DND-41 (cell line): ENCODE measurements at regions not wholly inside any gene's neighbourhood (a gene's known extent, or its start where the extent isn't known, plus 50 kb on each side); places are given as distances from the start of the nearest gene placed in this dataset.
"Not testable (repeated sequence)": the region's sequence is repeated elsewhere in the genome, so short reads cannot be mapped to it uniquely, and the experiment has no call there.

ENCODE experiments used
- ATAC-seq: fragments of 200-7000 bp; cut with Tn5 transposase; 3 replicates; pipeline ENCODE4 v1.9.1; 2021; ENCODE audit warnings: low read depth; ENCODE audit not compliant: insufficient read depth
- DNase-seq: peaks from one replicate; pipeline ENCODE4 v3.0.0-alpha.2; 2020
- H2AFZ ChIP-seq: 2 replicates; pipeline ENCODE4 v1.6.0; 2012; ENCODE audit warnings: low read depth, low read length
- H3K27ac ChIP-seq: 2 replicates; pipeline ENCODE4 v1.5.1; 2012; ENCODE audit warnings: low read length, inconsistent platforms
- H3K27me3 ChIP-seq: fragments of 200-600 bp; sonication (generic); 2 replicates; pipeline ENCODE4 v1.6.0; 2012; ENCODE audit warnings: low read length, mild to moderate bottlenecking, inconsistent platforms; ENCODE audit not compliant: insufficient read depth, poor library complexity
- H3K36me3 ChIP-seq: 2 replicates; pipeline ENCODE4 v1.5.1; 2012; ENCODE audit warnings: low read length, inconsistent platforms; ENCODE audit not compliant: insufficient read depth
- H3K4me1 ChIP-seq: 2 replicates; pipeline ENCODE4 v1.5.1; 2012; ENCODE audit warnings: mild to moderate bottlenecking, low read length; ENCODE audit not compliant: insufficient read depth
- H3K4me2 ChIP-seq: 2 replicates; pipeline ENCODE4 v1.6.0; 2012; ENCODE audit warnings: mild to moderate bottlenecking, moderate library complexity, low read length, inconsistent platforms; ENCODE audit not compliant: insufficient read depth
- H3K4me3 ChIP-seq, 2 experiments: fragments of 200-600 bp in 1 of 2; shearing (Covaris generic) in 1 of 2; 2 replicates each; pipeline ENCODE4 v1.5.1; 2012 to 2016; ENCODE audit warnings: inconsistent platforms in 2 of 2, low read length in 2 of 2, mild to moderate bottlenecking in 2 of 2, low read depth in 1 of 2, moderate library complexity in 1 of 2
- H3K79me2 ChIP-seq: 2 replicates; pipeline ENCODE4 v1.6.0; 2012; ENCODE audit warnings: low read length, inconsistent platforms; ENCODE audit not compliant: insufficient read depth
- H3K9ac ChIP-seq: 2 replicates; pipeline ENCODE4 v1.6.0; 2012; ENCODE audit warnings: low read depth, mild to moderate bottlenecking, inconsistent platforms, low read length, moderate library complexity
- H3K9me3 ChIP-seq: 2 replicates; pipeline ENCODE4 v1.5.1; 2012; ENCODE audit warnings: low read length, moderate library complexity, mild to moderate bottlenecking, inconsistent platforms; ENCODE audit not compliant: insufficient read depth, severe bottlenecking
- H4K20me1 ChIP-seq: 2 replicates; pipeline ENCODE4 v1.6.0; 2012; ENCODE audit warnings: low read length; ENCODE audit not compliant: insufficient read depth
- EZH2 ChIP-seq: IDR thresholded peaks from 3 replicates; pipeline ENCODE4 v1.6.1; 2012; ENCODE audit warnings: borderline replicate concordance, low read depth, mild to moderate bottlenecking, moderate library complexity, low read length, inconsistent platforms; ENCODE audit not compliant: severe bottlenecking
- TF ChIP-seq, protein P1 (sequence below): IDR thresholded peaks from 2 replicates; pipeline ENCODE4 v1.5.1; 2012; ENCODE audit warnings: borderline replicate concordance, low read length, moderate library complexity, mild to moderate bottlenecking; ENCODE audit not compliant: poor library complexity, severe bottlenecking; ENCODE audit errors: extremely low read depth

DNA sequence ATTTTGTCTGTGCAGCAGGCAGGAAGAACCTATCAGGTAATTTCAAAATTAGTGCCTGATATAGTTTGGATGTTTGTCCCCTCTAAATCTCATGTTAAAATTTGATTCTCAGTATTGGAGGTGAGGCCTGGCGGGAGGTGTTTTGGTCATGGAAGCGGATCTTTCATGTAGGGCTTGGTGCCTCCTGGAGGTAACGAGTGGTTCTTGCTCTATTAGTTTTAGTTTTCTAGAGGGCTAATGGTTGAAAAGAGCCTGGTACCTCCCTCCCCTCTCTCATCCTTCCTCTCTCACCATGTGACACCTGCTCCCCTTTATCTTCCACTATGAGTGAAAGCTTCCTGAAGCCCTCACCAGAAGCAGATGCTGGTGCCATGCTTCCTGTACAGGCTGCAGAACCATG lies 106.3 kb downstream of the DRD1 start:
- Histone ChIP-seq H3K9me3 (no peaks in the 10 kb centered on the region), H2AFZ (no peak overlapping the region), H3K4me1 (no peaks in the 10 kb centered on the region), H3K4me2 (no peak overlapping the region), H3K79me2 (no peaks in the 10 kb centered on the region), H3K27me3 (no peaks in the 10 kb centered on the region), H4K20me1 (no peaks in the 10 kb centered on the region), H3K27ac (no peak overlapping the region), H3K36me3 (no peaks in the 10 kb centered on the region), H3K4me3 (no peak overlapping the region), H3K9ac (no peak overlapping the region)
- no peak for TF ChIP-seq EZH2
- TF ChIP-seq, protein P1, sequence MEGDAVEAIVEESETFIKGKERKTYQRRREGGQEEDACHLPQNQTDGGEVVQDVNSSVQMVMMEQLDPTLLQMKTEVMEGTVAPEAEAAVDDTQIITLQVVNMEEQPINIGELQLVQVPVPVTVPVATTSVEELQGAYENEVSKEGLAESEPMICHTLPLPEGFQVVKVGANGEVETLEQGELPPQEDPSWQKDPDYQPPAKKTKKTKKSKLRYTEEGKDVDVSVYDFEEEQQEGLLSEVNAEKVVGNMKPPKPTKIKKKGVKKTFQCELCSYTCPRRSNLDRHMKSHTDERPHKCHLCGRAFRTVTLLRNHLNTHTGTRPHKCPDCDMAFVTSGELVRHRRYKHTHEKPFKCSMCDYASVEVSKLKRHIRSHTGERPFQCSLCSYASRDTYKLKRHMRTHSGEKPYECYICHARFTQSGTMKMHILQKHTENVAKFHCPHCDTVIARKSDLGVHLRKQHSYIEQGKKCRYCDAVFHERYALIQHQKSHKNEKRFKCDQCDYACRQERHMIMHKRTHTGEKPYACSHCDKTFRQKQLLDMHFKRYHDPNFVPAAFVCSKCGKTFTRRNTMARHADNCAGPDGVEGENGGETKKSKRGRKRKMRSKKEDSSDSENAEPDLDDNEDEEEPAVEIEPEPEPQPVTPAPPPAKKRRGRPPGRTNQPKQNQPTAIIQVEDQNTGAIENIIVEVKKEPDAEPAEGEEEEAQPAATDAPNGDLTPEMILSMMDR: no peak
- ATAC-seq (no peak), DNase-seq (no peak)

DNA sequence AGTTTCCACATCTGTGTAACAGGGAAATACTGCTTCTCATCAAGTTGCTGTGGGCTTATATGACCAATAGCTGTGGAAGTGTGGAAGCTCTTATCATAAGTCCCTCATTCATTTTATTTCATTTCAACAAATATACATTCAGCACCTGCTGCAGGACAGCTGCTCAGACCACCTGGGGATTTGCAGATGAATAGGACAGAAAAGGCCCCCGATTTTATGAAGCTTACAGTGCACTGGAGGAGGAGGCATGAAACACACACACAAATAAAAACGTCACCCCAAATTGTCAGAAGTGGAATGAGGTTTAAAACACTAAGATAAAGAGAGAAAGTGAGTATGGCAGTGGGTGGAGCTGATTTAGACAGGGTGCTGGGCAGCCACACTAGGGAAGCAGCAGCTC lies 107.2 kb downstream of the DRD1 start:
- Histone ChIP-seq H3K4me2 (no peak overlapping the region), H3K27me3 (no peaks in the 10 kb centered on the region), H3K36me3 (no peaks in the 10 kb centered on the region), H3K9ac (no peak overlapping the region), H2AFZ (no peak overlapping the region), H3K27ac (no peak overlapping the region), H3K4me1 (no peaks in the 10 kb centered on the region), H4K20me1 (no peaks in the 10 kb centered on the region), H3K4me3 (no peak overlapping the region), H3K79me2 (no peaks in the 10 kb centered on the region), H3K9me3 (no peaks in the 10 kb centered on the region)
- TF ChIP-seq, protein P1: no peak
- no peak for TF ChIP-seq EZH2
- DNase-seq: no peak
- no peak for ATAC-seq

DNA sequence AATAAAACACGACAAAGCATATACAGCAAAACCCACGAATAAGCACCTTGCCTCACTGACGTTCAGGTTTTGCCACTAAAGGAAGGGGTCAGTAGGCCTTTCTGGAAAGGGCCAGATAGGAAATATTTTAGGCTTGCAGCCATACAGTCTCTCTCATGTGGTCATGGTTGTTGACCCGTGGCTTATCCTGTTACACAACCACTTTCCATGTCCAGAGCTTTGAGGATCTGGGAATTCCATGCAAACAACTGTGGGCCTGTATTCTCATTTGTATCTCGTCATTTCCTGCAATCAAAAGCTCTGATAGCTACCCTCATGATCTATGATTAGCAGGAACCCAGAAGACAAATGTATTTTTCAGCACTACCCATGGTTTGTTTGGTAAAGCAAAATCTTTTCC lies 108.3 kb downstream of the DRD1 start:
- no peaks in the 10 kb centered on the region for H3K79me2 ChIP-seq
- H3K27me3 ChIP-seq: no peaks in the 10 kb centered on the region
- H2AFZ ChIP-seq: no peak overlapping the region
- H3K9ac ChIP-seq: no peak overlapping the region
- TF ChIP-seq EZH2: no peak
- TF ChIP-seq, protein P1: no peak
- no peaks in the 10 kb centered on the region for H3K36me3 ChIP-seq
- DNase-seq (no peak), ATAC-seq (no peak)
- no peak overlapping the region for H3K4me2 ChIP-seq
- H3K4me1 ChIP-seq: no peaks in the 10 kb centered on the region
- no peak overlapping the region for H3K27ac ChIP-seq
- no peaks in the 10 kb centered on the region for H4K20me1 ChIP-seq
- H3K4me3 ChIP-seq: no peak overlapping the region
- no peaks in the 10 kb centered on the region for H3K9me3 ChIP-seq

DNA sequence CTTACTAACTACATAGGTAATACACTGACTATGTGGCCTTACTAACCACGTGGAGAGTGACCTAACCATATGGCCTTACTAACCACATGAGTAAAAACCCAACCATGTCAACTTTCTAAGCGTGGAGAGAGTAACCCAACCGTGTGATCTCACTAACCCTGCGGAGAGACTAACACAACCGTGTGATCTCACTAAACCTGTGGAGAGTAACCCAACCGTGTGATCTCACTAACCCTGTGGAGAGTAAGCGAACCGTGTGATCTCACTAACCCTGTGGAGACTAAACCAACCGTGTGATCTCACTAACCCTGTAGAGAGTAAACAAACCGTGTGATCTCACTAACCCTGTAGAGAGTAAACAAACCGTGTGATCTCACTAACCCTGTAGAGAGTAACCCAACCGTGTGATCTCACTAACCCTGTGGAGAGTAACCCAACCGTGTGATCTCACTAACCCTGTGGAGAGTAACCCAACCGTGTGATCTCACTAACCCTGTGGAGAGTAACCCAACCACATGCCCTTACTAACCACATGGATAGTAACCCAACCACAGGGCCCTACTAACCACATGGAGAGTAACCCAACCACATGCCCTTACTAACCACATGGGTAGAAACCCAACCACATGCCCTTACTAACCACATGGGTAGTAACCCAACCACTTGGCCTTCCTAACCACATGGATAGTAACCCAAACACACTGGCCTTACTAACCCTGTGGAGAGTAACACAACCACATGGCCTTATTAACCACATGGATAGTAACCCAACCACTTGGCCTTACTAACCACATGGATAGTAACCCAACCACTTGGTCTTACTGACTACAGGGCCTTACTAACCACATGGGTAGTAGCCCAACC lies 112.6 kb downstream of the DRD1 start:
- H3K79me2 ChIP-seq, H3K4me1 ChIP-seq, H2AFZ ChIP-seq, H4K20me1 ChIP-seq, H3K27me3 ChIP-seq, H3K9ac ChIP-seq, DNase-seq, H3K27ac ChIP-seq, H3K4me3 ChIP-seq, H3K36me3 ChIP-seq, H3K9me3 ChIP-seq, H3K4me2 ChIP-seq, ATAC-seq: not testable (repeated sequence)
